GM18867 (cell line): ENCODE measurements at regions not wholly inside any gene's neighbourhood (a gene's known extent, or its start where the extent isn't known, plus 50 kb on each side); places are given as distances from the start of the nearest gene placed in this dataset.

Experiments used
- ATAC-seq: cut with Tn5 transposase; IDR thresholded peaks from one replicate; pipeline ENCODE4 v1.9.1; 2021; ENCODE audit warnings: mild to moderate bottlenecking, moderate library complexity; ENCODE audit not compliant: unreplicated experiment

DNA sequence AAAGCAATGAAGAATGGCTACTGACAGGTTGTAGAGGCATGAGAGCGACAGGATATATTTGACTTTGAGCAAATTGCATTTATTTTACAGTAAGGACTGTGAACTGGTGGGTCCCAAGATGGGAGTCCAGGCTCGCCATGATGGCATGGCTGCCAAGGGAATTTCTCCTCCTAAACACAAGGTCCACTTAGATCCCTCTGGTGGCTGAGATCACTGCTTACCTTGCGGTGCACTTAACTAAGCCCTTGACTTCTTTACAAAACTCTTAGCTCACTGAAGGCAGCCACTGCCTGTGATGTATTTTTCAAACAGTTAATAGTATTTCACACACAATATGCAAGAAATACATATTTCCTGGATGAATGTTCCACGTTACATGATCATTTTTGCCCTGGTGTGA lies 50.3 kb upstream of the SORBS2 start:
- ATAC-seq, result no peak

DNA sequence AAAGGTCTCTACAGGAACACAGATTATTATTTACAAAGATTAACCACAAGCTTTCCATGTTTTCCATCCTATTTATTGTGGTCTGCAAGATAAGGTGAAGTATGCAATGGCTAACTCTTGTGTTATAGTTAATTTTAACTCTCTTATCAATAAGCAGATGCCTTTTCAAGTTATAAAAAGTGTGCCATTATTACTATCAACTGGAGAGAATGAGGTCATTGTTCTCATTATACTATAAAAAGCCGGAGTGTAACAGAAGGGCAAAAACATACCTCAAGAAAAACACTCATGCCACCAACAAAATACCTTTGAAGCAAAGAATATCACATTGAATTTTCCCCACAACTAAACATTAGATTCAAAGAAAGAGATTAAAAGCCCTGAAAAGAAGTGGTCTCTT lies 52.0 kb upstream of the SORBS2 start:
- no peak for ATAC-seq

DNA sequence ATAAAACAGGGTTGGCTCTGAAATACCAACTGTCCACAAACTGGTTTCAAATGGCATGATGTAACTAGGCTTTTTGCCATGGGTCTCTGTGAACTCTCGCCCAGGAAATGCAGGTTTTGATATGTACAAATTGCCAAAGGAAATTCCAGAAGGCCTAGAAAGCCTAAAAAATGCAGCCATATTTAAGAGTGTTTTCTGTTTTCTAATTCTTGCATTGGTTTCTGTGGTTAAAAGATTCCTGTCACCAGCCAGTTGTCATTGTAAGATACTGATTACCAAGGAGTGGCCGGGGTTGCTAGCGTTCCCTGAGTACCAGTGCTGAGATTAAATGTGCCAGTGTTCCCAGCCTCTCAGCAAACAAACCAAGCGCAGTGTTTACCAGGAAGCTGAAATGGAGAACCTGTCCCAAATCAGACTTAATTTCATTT lies 53.9 kb upstream of the SORBS2 start:
- ATAC-seq, result no peak

DNA sequence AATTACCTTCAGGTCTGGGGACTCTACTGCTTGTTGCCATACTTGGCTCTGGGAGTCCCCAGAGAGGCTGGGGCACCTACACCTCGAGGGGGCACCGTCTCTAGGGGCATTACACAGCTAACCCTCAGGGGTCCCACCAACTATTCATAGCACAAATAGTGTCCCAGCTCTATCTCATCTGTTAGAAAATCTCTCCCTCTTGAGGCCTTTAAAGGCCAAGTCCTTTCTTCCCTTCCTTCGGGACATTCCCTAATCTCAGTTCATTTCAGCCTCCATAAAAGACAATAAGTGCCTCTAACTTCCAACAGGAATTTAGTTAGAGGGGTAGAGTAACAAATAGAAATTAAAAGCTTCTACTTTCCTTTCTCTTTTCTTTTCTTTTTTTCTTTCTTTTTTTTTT lies 55.8 kb upstream of the SORBS2 start:
- ATAC-seq, result no peak

DNA sequence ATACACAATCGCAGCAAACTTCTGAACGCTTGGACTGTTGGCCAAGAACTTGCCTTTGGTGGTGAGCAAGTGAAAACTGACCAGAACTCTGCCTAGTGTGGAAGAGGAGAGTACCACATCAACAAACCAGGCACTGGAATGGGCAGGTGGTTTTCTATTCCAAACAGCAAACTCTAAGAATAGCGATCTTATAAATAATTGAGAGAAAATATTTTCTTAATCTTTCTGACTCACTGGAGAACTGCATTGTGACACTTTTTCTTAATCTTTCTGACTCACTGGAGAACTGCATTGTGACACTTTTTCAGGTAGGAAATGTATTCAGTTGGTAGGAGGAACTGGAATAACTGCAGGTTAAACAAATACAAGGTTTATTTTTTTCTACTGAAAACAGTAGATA lies 57.0 kb upstream of the SORBS2 start:
- no peak for ATAC-seq

DNA sequence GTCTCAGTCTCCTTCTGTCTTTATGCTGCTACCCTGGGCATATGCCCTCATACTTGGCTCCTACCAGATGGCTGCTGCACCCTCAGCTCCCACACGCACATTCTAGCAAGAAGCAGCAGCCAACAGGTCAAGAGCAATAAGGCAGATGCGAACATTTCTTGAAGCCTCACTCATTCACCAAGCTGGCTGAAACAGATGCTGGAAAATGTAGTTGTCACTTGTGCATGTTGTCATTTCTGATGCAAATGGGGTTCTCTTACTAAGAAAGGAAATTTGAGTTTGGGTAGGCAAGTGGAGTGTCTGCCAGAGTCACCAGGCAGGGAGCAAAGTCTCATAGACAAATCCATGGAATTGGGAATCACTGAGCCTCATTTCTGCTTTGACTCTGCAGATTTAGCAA lies 57.4 kb upstream of the SORBS2 start:
- ATAC-seq, result no peak

DNA sequence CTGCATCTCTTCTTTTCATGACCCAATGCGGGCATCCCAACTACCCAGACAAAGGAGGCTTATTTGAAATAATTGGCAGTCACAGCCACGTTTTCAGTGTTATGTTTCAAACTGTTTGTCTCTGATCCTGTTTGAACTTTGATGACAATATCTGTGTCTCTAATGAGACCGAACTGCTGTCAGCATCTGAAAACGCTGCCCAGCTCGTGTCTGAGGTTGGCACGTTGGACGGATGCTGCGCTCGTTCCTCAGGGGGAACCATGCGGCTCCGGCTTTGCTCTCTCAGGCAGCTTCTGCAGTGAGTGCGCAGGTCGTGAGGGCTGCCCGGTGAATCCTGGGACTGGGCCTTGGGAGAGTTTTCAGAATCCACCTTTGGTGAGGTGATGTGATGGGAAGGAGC lies 58.4 kb upstream of the SORBS2 start:
- no peak for ATAC-seq

DNA sequence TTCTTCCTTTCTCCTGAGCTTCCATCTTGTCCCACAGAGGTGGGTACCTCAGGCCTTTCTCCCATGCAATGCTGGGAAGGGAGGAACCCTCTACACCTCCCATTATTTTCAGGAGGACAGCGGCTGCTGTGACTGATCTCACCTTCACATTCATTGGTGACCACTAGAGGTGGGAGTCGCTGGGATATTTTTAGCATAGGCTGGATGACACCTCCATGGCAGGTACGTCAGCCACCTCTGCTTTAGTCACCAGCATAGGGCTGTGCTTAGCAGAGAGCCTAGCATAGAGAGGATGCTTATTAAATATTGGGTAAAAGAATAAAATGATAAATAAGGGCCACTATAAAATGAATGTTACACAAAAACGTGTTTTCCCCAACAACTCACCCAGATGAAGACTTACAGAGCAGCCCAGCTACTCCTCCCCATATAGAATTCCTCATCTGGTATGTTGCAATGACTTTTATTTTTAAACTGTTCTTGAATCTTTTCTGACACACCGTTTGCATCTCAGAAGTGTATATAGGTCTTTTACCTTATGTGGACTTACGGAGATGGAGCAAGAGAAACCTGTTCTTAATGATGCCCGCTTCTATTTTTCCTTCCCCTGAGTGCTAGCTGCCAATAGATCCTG lies 60.9 kb upstream of the SORBS2 start:
- no peak for ATAC-seq

DNA sequence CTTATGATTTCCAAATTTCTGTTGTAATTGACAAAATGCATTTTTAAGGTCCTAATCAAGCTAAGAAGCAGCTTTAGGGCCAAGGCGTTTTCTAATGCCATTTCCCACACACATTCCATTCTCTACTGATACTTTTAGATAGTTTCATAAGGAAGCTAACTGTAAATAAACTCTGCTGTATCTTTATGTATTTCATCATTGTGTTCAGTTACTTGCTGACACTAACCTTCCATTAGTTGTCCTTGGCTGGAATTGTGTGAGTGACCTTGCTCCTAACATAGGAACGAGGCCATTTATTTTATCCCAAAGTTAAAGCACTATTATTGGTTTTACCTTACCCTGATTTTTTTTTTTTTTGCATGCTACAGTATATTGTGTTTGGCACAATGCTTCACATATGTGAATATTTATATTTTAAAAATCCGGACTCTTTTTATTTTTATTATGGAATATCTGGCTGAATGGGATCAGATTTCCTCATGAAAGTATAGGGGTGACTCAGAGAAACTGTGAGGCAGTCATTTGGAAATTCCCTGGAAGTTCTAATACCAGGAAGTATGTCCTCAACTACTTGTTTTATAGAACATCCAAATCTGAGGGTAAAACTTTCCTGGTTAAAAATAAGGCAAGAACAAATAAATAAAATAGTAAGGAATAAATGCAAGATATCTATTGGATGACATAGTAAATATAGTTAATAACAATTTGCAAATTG lies 62.7 kb upstream of the SORBS2 start:
- no peak for ATAC-seq

DNA sequence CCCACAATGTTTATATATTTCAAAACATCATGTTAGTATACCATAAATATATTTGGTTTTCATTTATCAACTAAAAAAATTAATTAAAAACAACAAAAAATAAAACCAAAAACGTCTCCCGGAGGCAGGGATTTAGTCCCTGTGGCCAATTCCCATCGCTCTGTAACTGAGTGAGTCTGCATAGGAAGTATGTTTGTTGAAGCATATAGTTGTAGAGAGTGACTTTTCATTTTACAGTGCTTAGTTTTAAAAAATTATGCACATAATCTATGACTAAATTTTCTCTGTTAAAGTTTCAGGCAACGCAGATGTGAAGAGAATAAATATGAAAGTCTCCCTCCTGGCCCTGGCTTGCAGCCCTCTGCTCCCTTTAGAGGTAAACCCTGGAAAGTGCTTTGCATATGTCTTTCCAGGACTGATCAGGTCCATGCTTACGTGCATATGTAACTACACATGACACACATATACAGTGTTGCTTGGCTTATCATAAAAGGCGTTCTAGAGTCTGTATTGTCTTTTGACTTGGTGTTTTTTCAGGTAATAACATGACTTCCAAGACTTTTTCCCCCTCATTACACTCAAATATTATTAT lies 63.4 kb upstream of the SORBS2 start:
- no peak for ATAC-seq

DNA sequence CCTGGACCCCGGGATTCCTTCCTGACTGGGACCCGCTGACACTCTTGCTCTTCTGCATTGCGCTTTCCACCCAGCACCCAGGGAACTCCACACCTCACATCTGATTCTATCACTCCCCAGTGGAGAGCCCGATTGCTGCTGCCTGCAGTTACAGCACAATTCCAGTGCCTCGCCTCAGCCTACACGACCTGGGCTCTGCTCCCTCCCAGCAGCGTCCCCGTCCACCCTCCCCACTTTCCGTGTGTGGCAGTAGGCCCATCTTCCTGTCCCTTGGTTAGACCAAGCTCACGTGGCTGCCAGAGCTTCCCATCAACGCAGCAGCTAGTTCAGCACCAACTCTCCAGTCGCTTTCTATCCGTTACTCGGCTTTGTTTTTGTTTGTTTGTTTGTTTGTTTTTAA lies 66.6 kb upstream of the SORBS2 start:
- no peak for ATAC-seq

DNA sequence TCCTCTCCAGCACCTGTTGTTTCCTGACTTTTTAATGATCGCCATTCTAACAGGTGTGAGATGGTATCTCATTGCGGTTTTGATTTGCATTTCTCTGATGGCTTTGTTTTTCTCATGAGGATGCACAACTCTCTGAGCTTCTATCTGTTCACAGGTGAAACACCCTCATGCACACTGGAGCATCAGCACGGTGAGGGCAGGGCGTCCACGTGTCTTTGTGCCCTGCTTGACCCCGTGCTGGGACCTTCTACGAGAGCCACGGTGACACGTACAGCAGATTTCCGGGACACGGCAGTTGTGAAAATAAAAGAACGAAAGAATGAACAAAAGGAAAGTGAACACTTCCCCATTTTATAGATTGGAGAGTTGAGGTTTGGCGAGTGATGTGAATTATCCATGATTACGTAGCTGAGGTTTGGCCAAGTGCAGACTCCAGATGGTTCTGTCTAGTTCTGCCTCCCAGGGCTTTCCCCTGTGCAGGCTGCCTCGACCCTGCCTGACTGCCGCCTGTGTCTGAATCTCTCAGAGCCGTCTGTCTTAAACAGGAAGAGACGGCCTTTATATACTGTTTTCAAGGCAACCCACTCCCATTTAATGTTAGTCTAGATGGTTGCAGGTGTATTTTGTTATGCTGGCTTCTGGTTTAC lies 67.8 kb upstream of the SORBS2 start:
- ATAC-seq, result peak; percentile 85

DNA sequence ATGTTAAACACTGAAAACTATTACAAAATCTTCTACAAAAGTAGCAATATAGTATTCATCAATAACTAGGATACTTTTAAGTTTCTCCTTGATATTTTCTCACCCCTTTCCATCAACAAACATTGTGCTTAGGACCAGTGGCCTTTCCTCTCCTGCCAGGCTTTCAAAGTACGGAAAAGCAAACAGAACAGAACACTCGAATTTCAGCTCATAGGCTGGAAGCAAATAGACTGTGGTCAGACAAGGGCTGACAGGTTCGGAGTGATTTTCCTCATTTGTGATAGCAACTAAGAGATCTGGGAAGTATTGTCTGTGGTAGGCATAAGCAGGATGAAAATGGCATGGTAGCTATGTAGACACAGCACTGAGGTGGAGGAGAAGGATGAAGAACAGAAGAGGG lies 68.6 kb upstream of the SORBS2 start:
- no peak for ATAC-seq

DNA sequence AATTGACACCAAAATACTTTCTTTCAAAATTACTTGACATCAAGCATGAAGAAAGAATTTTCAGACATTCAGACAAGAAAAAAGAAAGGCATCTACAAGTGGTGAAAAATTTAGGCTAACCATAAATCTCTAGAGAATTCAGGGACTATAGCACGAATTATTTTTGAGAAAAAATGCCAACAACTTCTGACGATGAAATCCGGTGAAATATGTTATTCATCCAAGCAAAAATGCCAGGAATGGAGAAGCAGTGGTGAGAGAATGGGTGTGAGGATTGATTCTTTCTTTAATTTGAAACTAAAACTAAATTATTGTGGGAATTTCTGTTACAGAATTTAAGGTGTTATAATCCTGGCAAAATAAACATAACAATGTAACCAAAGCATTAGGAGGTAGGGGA lies 69.4 kb upstream of the SORBS2 start:
- ATAC-seq, result no peak

DNA sequence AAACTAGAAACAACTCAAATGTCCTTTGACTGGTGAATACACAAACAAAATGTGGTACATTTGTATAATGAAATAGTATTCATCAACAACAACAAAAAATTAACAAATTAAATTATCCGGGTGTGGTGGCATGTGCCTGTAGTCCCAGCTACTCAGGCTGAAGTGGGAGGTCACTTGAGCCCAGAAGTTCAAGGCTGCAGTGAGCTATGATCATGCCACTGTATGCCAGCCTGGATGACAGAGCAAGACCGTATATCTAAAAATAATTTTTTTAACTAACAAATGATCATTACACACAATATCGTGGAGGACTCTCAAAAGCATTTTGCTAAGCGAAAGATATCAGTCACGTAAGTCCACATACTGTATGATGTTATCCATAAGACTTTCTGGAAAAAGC lies 71.6 kb upstream of the SORBS2 start:
- ATAC-seq, result no peak

DNA sequence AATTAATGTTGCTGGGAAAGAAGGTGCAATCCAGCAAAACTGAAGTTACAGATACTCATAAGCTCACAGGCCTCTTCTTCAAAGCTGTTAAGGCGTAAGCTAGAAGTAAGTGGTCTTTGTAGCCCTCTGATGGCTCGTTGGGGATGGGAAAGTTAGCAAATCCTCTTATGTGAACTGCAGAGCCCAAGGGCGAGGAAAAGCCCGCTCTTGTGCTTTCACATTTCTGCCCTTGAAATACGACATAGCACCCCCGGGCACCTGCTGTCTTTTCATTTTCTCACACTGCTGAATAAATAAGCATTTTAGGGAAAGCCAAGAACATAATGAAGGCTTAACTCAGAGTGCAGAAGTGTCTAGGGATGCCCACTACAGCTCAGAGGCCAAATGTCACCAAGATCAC lies 73.1 kb upstream of the SORBS2 start:
- ATAC-seq, result no peak

DNA sequence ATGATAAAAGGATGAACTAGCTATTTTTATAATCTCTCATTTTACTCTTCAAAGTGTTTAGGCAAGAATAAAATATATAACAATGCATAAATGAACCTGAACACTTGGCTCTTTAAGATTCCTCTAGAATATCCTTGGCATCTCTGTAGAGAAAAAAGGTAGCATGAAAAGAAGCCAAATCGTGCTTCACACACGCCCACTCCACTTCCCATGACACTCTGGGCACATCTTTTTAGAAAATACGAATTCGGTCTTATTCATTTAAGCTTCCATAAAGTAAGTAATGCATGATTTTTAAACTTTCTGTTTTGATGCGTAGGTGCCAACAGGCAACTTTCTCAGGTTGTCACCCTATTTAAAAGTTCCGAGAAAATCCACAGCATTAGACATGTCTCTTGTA lies 73.6 kb upstream of the SORBS2 start:
- no peak for ATAC-seq

DNA sequence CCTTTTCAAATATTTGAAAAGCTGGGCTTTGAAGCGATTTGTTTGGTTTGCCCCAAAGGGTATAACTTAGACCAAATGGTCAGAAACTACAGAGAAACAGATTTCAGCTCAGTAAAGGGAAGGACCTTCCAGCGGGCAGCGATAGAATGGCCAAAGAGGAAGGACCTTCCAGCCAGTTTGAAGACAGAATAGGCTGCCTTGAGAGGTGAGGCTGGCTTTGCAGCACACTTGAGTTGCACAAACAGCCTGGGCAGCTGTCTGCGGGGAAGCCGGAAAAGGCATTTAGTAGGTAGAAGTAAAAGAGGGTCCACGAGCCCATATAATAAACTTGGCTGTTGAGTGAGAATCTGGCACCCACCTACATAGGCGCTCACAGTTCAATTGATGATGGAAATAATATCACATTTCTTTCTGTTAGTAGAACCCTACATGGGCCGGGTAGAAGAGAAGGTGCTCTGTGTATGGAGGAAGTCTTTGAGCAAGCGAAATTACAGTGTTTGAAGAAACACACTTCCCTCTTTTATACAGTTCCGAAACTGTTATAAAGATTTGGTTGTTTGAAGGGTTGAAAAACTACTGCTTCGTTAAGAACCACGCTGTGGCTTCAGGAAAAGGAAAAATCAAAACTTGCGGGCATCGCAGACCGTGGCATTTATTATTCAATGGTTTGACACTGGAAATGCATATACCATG lies 75.0 kb upstream of the SORBS2 start:
- ATAC-seq, result no peak

DNA sequence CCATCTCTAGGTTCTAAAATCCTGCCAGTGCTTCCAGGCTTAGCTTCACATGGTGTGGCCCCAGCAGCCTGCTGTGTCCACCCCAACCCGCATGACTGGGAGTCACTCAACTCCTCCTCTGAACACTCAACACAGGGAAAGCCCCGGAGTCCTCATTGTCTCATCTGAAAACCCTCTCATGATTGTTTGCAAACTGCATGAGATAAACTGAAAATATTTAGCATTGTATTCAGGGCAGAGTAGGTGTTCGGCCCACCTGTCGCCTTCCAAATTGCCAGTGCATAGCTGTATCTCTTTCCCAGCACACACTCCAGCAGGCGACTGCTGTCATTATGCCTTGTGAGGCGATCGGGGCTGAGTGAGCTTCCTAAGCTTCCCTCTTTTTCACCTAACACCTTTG lies 76.7 kb upstream of the SORBS2 start:
- ATAC-seq, result no peak

DNA sequence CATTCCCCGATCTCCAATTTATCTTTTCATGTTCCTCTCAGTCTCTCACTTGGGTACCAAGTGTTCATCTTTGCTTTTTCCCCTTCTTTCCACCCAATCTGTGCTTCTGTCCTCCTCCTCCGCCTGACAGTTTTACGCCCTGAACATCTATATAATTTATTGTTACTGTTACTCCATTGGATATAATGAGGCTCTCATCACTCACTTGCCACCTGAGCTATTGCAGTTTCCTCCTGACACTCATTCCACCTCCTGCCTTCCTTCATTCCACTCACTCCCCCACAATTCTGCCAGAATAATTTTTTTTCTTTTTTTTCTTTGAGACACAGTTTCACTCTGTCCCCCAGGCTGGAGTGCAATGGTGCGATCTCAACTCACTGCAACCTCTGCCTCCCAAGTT lies 77.6 kb upstream of the SORBS2 start:
- ATAC-seq, result no peak

DNA sequence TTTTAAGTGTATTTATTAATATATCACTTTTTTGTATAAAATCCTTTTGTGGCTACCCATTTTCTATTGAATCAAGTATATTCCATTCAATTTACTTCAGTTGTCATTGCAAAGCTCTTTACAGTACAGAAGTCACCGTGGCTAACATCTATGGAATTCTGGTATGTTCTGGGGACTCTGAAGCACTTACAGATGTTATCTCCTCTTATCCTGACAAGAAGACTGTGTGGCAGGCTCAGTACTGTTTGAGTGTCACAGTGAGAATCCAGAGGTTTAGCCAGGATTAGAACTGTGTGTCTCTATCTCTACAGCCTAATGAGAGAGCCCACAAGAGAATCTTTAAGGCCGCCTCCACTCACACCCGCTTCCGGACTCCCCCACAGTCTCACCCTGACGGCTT lies 78.2 kb upstream of the SORBS2 start:
- ATAC-seq, result no peak

DNA sequence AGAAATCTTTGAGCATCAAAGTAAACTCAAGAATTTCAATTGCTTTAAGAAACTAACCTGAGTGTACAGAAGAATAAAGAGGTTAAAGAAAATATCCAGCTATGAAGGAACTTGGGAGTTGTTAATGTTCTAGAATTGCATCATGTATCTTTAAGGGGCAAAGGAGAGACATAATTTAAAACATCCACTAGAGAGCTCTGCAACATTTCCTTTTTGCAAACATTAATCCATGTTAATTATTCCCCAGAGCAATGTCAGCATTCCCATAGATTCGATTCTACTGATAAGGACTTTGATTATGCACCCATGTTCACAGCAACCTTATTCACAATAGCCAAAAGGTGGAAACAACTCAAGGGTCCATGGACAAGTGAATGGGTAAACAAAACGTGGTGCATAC lies 80.2 kb upstream of the SORBS2 start:
- no peak for ATAC-seq
